ENCODE measurements at regions not wholly inside any gene's neighbourhood (a gene's known extent, or its start where the extent isn't known, plus 50 kb on each side); places are given as distances from the start of the nearest gene placed in this dataset.
"Not testable (repeated sequence)": the region's sequence is repeated elsewhere in the genome, so short reads cannot be mapped to it uniquely, and the experiment has no call there.

- Mint-ChIP-seq H3K27me3 (no peaks in the 10 kb centered on the region), H3K36me3 (no peaks in the 10 kb centered on the region), H3K9me3 (peaks cover 6% of the 10 kb centered on the region), H3K4me3 (no peak overlapping the region), H3K4me1 (ENCODE audit: unreplicated experiment) (no peaks in the 10 kb centered on the region), H3K27ac (no peak overlapping the region)
- DNase-seq (ENCODE audit: extremely low spot score, unreplicated experiment): no peak
- TF ChIP-seq CTCF (conservative IDR thresholded peaks at IDR 0.05): no peak
Measured at GRCh38 chr4:66769441-66769840, 775.9 kb downstream of the CENPC start.

GRCh38 chr4:66767442-66767841 is 777.9 kb downstream of the CENPC start:
- Mint-ChIP-seq H3K9me3 (peaks cover 6% of the 10 kb centered on the region), H3K4me3 (no peak overlapping the region), H3K4me1 (ENCODE audit: unreplicated experiment) (no peaks in the 10 kb centered on the region), H3K27ac (no peak overlapping the region), H3K27me3 (no peaks in the 10 kb centered on the region), H3K36me3 (no peaks in the 10 kb centered on the region)
- TF ChIP-seq CTCF (conservative IDR thresholded peaks at IDR 0.05): no peak
- no peak for DNase-seq (ENCODE audit: extremely low spot score, unreplicated experiment)

- no peak for DNase-seq (ENCODE audit: extremely low spot score, unreplicated experiment)
- H3K27me3 Mint-ChIP-seq: no peaks in the 10 kb centered on the region
- TF ChIP-seq CTCF (conservative IDR thresholded peaks at IDR 0.05): no peak
- no peaks in the 10 kb centered on the region for H3K36me3 Mint-ChIP-seq
- no peaks in the 10 kb centered on the region for H3K4me1 Mint-ChIP-seq (ENCODE audit: unreplicated experiment)
- no peaks in the 10 kb centered on the region for H3K9me3 Mint-ChIP-seq
- no peak overlapping the region for H3K4me3 Mint-ChIP-seq
- H3K27ac Mint-ChIP-seq: no peak overlapping the region
Measured at GRCh38 chr4:66766557-66766956, 778.7 kb downstream of the CENPC start.

- no peaks in the 10 kb centered on the region for H3K27me3 Mint-ChIP-seq
- no peaks in the 10 kb centered on the region for H3K36me3 Mint-ChIP-seq
- peak overlapping the region; percentile 69 for H3K27ac Mint-ChIP-seq
- no peak overlapping the region for H3K4me3 Mint-ChIP-seq
- no peaks in the 10 kb centered on the region for H3K9me3 Mint-ChIP-seq
- no peak for TF ChIP-seq CTCF (conservative IDR thresholded peaks at IDR 0.05)
- no peak for DNase-seq (ENCODE audit: extremely low spot score, unreplicated experiment)
- H3K4me1 Mint-ChIP-seq (ENCODE audit: unreplicated experiment): no peaks in the 10 kb centered on the region
Measured at GRCh38 chr4:66750273-66750672, 795.0 kb downstream of the CENPC start.

- H3K27me3 Mint-ChIP-seq; H3K9me3 Mint-ChIP-seq; DNase-seq (ENCODE audit: extremely low spot score, unreplicated experiment); H3K4me1 Mint-ChIP-seq (ENCODE audit: unreplicated experiment); H3K4me3 Mint-ChIP-seq; H3K27ac Mint-ChIP-seq; H3K36me3 Mint-ChIP-seq: not testable (repeated sequence)
Measured at GRCh38 chr4:66746918-66747317, 798.4 kb downstream of the CENPC start.

GRCh38 chr4:66741081-66741480 is 804.2 kb downstream of the CENPC start:
- Mint-ChIP-seq H3K4me3 (no peak overlapping the region), H3K4me1 (ENCODE audit: unreplicated experiment) (no peaks in the 10 kb centered on the region), H3K27me3 (no peaks in the 10 kb centered on the region), H3K9me3 (no peaks in the 10 kb centered on the region), H3K27ac (no peak overlapping the region), H3K36me3 (no peaks in the 10 kb centered on the region)
- no peak for DNase-seq (ENCODE audit: extremely low spot score, unreplicated experiment)
- TF ChIP-seq CTCF (conservative IDR thresholded peaks at IDR 0.05): no peak
